ENCODE measurements at regions not wholly inside any gene's neighbourhood (a gene's known extent, or its start where the extent isn't known, plus 50 kb on each side); places are given as distances from the start of the nearest gene placed in this dataset.

DNA sequence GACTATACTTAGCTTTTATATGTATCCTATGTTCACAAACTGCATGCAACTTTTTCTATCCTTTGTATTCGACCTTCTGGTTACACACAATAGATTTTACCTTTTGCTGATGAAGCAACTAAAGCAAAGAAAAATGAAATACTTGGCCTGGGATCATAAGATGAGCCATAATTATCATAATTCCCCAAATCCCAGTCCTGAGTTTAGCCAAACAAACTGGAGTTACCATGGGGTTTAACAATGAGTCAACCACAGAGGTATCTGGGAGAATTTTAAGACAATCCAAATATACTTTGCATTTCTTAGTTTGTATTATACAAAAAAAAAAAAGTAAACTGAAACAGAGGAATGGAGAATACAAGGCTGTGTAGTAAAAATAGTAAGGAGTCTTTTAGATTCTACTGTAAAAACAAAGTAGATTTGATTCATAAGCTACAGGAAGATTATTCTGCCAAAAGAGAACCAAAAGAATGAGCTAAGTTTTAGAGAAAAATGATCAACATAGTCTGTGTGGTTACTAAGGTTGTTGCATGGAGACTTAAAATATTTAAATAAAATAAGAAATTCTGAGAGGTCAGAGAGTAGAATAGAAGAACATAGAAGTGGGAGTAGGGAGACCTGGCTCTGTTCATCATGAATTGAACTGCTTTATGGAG is 60.4 kb upstream of the GORAB start:
- TF ChIP-seq, protein P1, sequence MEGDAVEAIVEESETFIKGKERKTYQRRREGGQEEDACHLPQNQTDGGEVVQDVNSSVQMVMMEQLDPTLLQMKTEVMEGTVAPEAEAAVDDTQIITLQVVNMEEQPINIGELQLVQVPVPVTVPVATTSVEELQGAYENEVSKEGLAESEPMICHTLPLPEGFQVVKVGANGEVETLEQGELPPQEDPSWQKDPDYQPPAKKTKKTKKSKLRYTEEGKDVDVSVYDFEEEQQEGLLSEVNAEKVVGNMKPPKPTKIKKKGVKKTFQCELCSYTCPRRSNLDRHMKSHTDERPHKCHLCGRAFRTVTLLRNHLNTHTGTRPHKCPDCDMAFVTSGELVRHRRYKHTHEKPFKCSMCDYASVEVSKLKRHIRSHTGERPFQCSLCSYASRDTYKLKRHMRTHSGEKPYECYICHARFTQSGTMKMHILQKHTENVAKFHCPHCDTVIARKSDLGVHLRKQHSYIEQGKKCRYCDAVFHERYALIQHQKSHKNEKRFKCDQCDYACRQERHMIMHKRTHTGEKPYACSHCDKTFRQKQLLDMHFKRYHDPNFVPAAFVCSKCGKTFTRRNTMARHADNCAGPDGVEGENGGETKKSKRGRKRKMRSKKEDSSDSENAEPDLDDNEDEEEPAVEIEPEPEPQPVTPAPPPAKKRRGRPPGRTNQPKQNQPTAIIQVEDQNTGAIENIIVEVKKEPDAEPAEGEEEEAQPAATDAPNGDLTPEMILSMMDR (IDR thresholded peaks at IDR 0.05): no peak
- TF ChIP-seq POLR2A (IDR thresholded peaks at IDR 0.05): no peak

Measured in right lobe of liver (tissue), 4 donors.